CD14-positive monocyte (primary cell): ENCODE measurements at regions not wholly inside any gene's neighbourhood (a gene's known extent, or its start where the extent isn't known, plus 50 kb on each side); places are given as distances from the start of the nearest gene placed in this dataset.

Experiments used
- DNase-seq, 3 donors: peaks; one replicate each; pipeline ENCODE4 v3.0.0-alpha.2; 2011 to 2022
- H2AFZ ChIP-seq: 2 replicates; pipeline ENCODE4 v1.6.0; 2012; ENCODE audit warnings: mild to moderate bottlenecking, low read depth, low read length, inconsistent platforms; ENCODE audit not compliant: insufficient read depth, poor library complexity, severe bottlenecking
- H3K27ac ChIP-seq, 2 donors: 1 replicate in 1 of 2; 2 replicates in 1 of 2; pipeline ENCODE4 v1.5.1; 2012 to 2013; ENCODE audit warnings: low read length in 2 of 2, control low read depth in 1 of 2, inconsistent platforms in 1 of 2, low read depth in 1 of 2, mild to moderate bottlenecking in 1 of 2
- H3K27me3 ChIP-seq, 2 donors: one replicate each; pipeline versions ENCODE4 v1.6.0 to v1.6.1; 2011 to 2013; ENCODE audit warnings: low read length in 2 of 2; ENCODE audit not compliant: control insufficient read depth in 2 of 2, insufficient read depth in 2 of 2
- H3K36me3 ChIP-seq, 2 donors: replicated peaks in 1 of 2; 1 replicate in 1 of 2; 2 replicates in 1 of 2; pipeline versions ENCODE4 v1.5.1 to v1.6.1; 2012 to 2013; ENCODE audit warnings: low read length in 2 of 2, control low read depth in 1 of 2, inconsistent platforms in 1 of 2, mild to moderate bottlenecking in 1 of 2; ENCODE audit not compliant: insufficient read depth in 2 of 2, control insufficient read depth in 1 of 2
- H3K4me1 ChIP-seq, 2 donors: 1 replicate in 1 of 2; 2 replicates in 1 of 2; pipeline versions ENCODE4 v1.5.1 to v1.6.1; 2012 to 2013; ENCODE audit warnings: low read length in 2 of 2, control low read depth in 1 of 2, inconsistent platforms in 1 of 2, mild to moderate bottlenecking in 1 of 2, moderate library complexity in 1 of 2; ENCODE audit not compliant: insufficient read depth in 2 of 2, control insufficient read depth in 1 of 2
- H3K4me2 ChIP-seq: replicated peaks from 2 replicates; pipeline ENCODE3; 2012; ENCODE audit warnings: low read length, moderate library complexity, mild to moderate bottlenecking; ENCODE audit not compliant: poor library complexity, severe bottlenecking; ENCODE audit errors: extremely low read depth
- H3K4me3 ChIP-seq, 3 experiments: fragments of 200-600 bp in 1 of 3; sonication (generic) in 1 of 3; replicated peaks in 1 of 3; 1 replicate in 2 of 3; 2 replicates in 1 of 3; pipeline ENCODE4 v1.5.1; 2011 to 2013; ENCODE audit warnings: low read length in 3 of 3, mild to moderate bottlenecking in 3 of 3, control low read depth in 2 of 3, low read depth in 2 of 3, inconsistent platforms in 1 of 3, moderate library complexity in 1 of 3
- H3K79me2 ChIP-seq: 2 replicates; pipeline ENCODE4 v1.6.0; 2012; ENCODE audit warnings: mild to moderate bottlenecking, control low read depth, inconsistent platforms, low read length, moderate library complexity; ENCODE audit not compliant: insufficient read depth
- H3K9ac ChIP-seq: 2 replicates; pipeline ENCODE4 v1.6.0; 2017; ENCODE audit warnings: low read length, mild to moderate bottlenecking; ENCODE audit not compliant: insufficient read depth, poor library complexity, severe bottlenecking
- H3K9me3 ChIP-seq, 2 donors: replicated peaks in 1 of 2; 1 replicate in 1 of 2; 2 replicates in 1 of 2; pipeline versions ENCODE4 v1.5.1 to v1.6.1; 2012 to 2013; ENCODE audit warnings: low read length in 2 of 2, control low read depth in 1 of 2; ENCODE audit not compliant: control insufficient read depth in 1 of 2, insufficient read depth in 1 of 2
- H4K20me1 ChIP-seq: 2 replicates; pipeline ENCODE4 v1.6.0; 2012; ENCODE audit warnings: mild to moderate bottlenecking, low read length, control low read depth, moderate library complexity; ENCODE audit not compliant: insufficient read depth
- H3K27ac Mint-ChIP-seq, 7 donors: one replicate each; pipeline ENCODE4 v1.8.0; 2020; ENCODE audit warnings: mild to moderate bottlenecking in 7 of 7, mixed read lengths in 7 of 7, moderate library complexity in 6 of 7, inconsistent platforms in 2 of 7
- H3K27me3 Mint-ChIP-seq, 3 donors: one replicate each; pipeline ENCODE4 v1.8.0; 2021 to 2022; ENCODE audit warnings: low read depth in 3 of 3, mild to moderate bottlenecking in 3 of 3, mixed read lengths in 3 of 3, moderate library complexity in 3 of 3, inconsistent platforms in 1 of 3
- H3K36me3 Mint-ChIP-seq, 2 donors: one replicate each; pipeline ENCODE4 v1.8.0; 2020; ENCODE audit warnings: mixed read lengths in 2 of 2, inconsistent platforms in 1 of 2, mild to moderate bottlenecking in 1 of 2
- H3K4me1 Mint-ChIP-seq: one replicate; pipeline ENCODE4 v1.8.0; 2020; ENCODE audit warnings: mild to moderate bottlenecking, mixed read lengths
- H3K4me3 Mint-ChIP-seq, 2 donors: one replicate each; pipeline ENCODE4 v1.8.0; 2020; ENCODE audit warnings: mild to moderate bottlenecking in 2 of 2, mixed read lengths in 2 of 2, moderate library complexity in 1 of 2
- H3K9me3 Mint-ChIP-seq, 7 donors: one replicate each; pipeline ENCODE4 v1.8.0; 2020 to 2022; ENCODE audit warnings: mixed read lengths in 7 of 7, mild to moderate bottlenecking in 6 of 7, moderate library complexity in 6 of 7, inconsistent platforms in 2 of 7
- CTCF ChIP-seq: fragments of 200-600 bp; IDR thresholded peaks from one replicate; pipeline ENCODE4 v1.8.0; 2022; ENCODE audit warnings: antibody characterized with exemption, mild to moderate bottlenecking
- WGBS: methylation state at CpG from one replicate; pipeline ENCODE4 v1.1.5; 2013; ENCODE audit warnings: missing lambda C conversion rate; ENCODE audit not compliant: insufficient coverage; 5-methylcytosine and 5-hydroxymethylcytosine counted together
- intact Hi-C, 2 donors: fragments of 100-400 bp; cut with micrococcal nuclease; formaldehyde crosslinking; loops; one replicate each; pipeline versions ENCODE4 v1.15.0 to v1.15.1; 2023

- no peak overlapping the region for H3K4me3 Mint-ChIP-seq
- TF ChIP-seq CTCF = no peak
- Histone ChIP-seq H3K9me3 (no peaks in the 10 kb centered on the region), H3K27ac (no peak overlapping the region), H3K9ac (no peak overlapping the region), H3K27me3 (no peaks in the 10 kb centered on the region), H2AFZ (no peak overlapping the region), H3K4me2 (no peak overlapping the region), H3K36me3 (no peaks in the 10 kb centered on the region), H4K20me1 (no peaks in the 10 kb centered on the region), H3K4me1 (no peaks in the 10 kb centered on the region), H3K4me3 (no peak overlapping the region), H3K79me2 (no peaks in the 10 kb centered on the region)
- DNase-seq = no peak
- no peak overlapping the region for H3K27ac Mint-ChIP-seq
- no peaks in the 10 kb centered on the region for H3K9me3 Mint-ChIP-seq
- peaks cover 0 to 3% (median 1%) of the 10 kb centered on the region in 3 donors for H3K27me3 Mint-ChIP-seq
- intact Hi-C loops = no loop called here
- no peaks in the 10 kb centered on the region for H3K4me1 Mint-ChIP-seq
- no peaks in the 10 kb centered on the region for H3K36me3 Mint-ChIP-seq
- WGBS = no CpG with 5 or more reads among the region's 3 CpGs
Observed at GRCh38 chr3:116873142-116873541, 163.6 kb downstream of the TUSC7 start.

DNA sequence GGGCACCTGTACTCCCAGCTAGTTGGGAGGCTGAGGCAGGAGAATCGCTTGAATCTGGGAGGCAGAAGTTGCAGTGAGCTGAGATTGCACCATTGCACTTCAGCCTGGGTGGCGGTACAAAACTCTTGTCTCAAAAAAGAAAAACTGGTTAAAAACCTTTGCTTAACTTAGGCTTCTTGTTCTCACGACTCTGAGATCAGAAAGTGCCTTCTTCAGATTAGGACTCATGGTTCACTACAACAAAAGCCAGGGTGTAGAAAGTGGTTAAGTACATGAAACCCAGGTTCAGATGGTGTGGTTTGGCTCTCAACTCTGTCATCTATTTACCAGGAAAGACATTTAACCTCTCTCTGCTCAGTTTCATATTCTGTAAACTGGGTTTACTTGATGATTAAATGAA, 168.4 kb downstream of the TUSC7 start:
- no peak overlapping the region for H3K9ac ChIP-seq
- no peak overlapping the region for H3K4me3 ChIP-seq
- no peak for DNase-seq
- H3K79me2 ChIP-seq = no peaks in the 10 kb centered on the region
- intact Hi-C loops = no loop called here
- H3K9me3 ChIP-seq = no peaks in the 10 kb centered on the region
- H3K4me2 ChIP-seq = no peak overlapping the region
- no peaks in the 10 kb centered on the region for H3K36me3 Mint-ChIP-seq
- H3K27me3 Mint-ChIP-seq = peaks cover 0 to 1% (median 0%) of the 10 kb centered on the region in 3 donors
- H3K4me3 Mint-ChIP-seq = no peak overlapping the region
- peaks cover 0 to 6% (median 0%) of the 10 kb centered on the region in 7 donors for H3K9me3 Mint-ChIP-seq
- no peak overlapping the region for H3K27ac Mint-ChIP-seq
- no peaks in the 10 kb centered on the region for H3K36me3 ChIP-seq
- 87% methylated on average over 3 of the region's 3 CpGs for WGBS
- TF ChIP-seq CTCF = no peak
- no peaks in the 10 kb centered on the region for H3K4me1 ChIP-seq
- H3K27me3 ChIP-seq = no peaks in the 10 kb centered on the region
- H3K4me1 Mint-ChIP-seq = no peaks in the 10 kb centered on the region
- H4K20me1 ChIP-seq = no peaks in the 10 kb centered on the region
- H2AFZ ChIP-seq = no peak overlapping the region
- H3K27ac ChIP-seq = no peak overlapping the region
